ENCODE measurements at regions not wholly inside any gene's neighbourhood (a gene's known extent, or its start where the extent isn't known, plus 50 kb on each side); places are given as distances from the start of the nearest gene placed in this dataset.
A peak's percentile ranks its signal among the peaks of the same experiment; 100 is the strongest.
"Not testable (repeated sequence)": the region's sequence is repeated elsewhere in the genome, so short reads cannot be mapped to it uniquely, and the experiment has no call there.

GRCh38 chr6:43927532-43928210 is 157.7 kb downstream of the VEGFA start:
- H3K27me3 ChIP-seq, result no peaks in the 10 kb centered on the region
- WGBS, 2 donors, result 15 to 37% methylated on average over 4 of the region's 4 CpGs
- no peak overlapping the region for H3K27ac ChIP-seq
- H3K4me3 ChIP-seq, result no peak overlapping the region
- DNase-seq, result peak; percentile 50
- peaks cover 0 to 8% (median 0%) of the 10 kb centered on the region in 4 donors for H3K4me1 ChIP-seq
- intact Hi-C loops (cut with DNase I), result no loop called here
- no peaks in the 10 kb centered on the region for H3K36me3 ChIP-seq
- no peak for TF ChIP-seq POLR2A (IDR thresholded peaks at IDR 0.05)
- no peak for TF ChIP-seq EP300 (IDR thresholded peaks at IDR 0.05)
- no peak for TF ChIP-seq POLR2AphosphoS5 (IDR thresholded peaks at IDR 0.05)
- no peak for TF ChIP-seq CTCF (IDR thresholded peaks at IDR 0.05)
- no peaks in the 10 kb centered on the region for H3K9me3 ChIP-seq

GRCh38 chr6:43926634-43927531 is 156.9 kb downstream of the VEGFA start:
- Histone ChIP-seq H3K27ac (no peak overlapping the region), H3K9me3 (no peaks in the 10 kb centered on the region), H3K4me1 (peaks cover 0 to 8% (median 0%) of the 10 kb centered on the region in 4 donors), H3K4me3 (no peak overlapping the region), H3K27me3 (no peaks in the 10 kb centered on the region), H3K36me3 (no peaks in the 10 kb centered on the region)
- intact Hi-C loops (cut with DNase I), result no loop called here
- TF ChIP-seq CTCF (IDR thresholded peaks at IDR 0.05), result no peak
- no peak for TF ChIP-seq EP300 (IDR thresholded peaks at IDR 0.05)
- no peak for TF ChIP-seq POLR2AphosphoS5 (IDR thresholded peaks at IDR 0.05)
- TF ChIP-seq POLR2A (IDR thresholded peaks at IDR 0.05), result no peak
- peak; percentile 58 for DNase-seq
- WGBS, 2 donors, result 15 to 66% methylated on average over 17 of the region's 17 CpGs

GRCh38 chr6:43925636-43926139 is 155.7 kb downstream of the VEGFA start:
- H3K9me3 ChIP-seq, H3K4me1 ChIP-seq: not testable (repeated sequence)

GRCh38 chr6:43924222-43924702 is 154.3 kb downstream of the VEGFA start:
- peak; percentile 54 for DNase-seq
- no peaks in the 10 kb centered on the region for H3K9me3 ChIP-seq
- no peak overlapping the region for H3K4me3 ChIP-seq
- no peaks in the 10 kb centered on the region for H3K36me3 ChIP-seq
- no peak for TF ChIP-seq POLR2AphosphoS5 (IDR thresholded peaks at IDR 0.05)
- no peak for TF ChIP-seq POLR2A (IDR thresholded peaks at IDR 0.05)
- no peak for TF ChIP-seq EP300 (IDR thresholded peaks at IDR 0.05)
- TF ChIP-seq CTCF (IDR thresholded peaks at IDR 0.05), result no peak
- intact Hi-C loops (cut with DNase I), result no loop called here
- peaks cover 0 to 8% (median 0%) of the 10 kb centered on the region in 4 donors for H3K4me1 ChIP-seq
- H3K27me3 ChIP-seq, result no peaks in the 10 kb centered on the region
- 46 to 75% methylated on average over 12 of the region's 12 CpGs for WGBS, 2 donors
- H3K27ac ChIP-seq, result no peak overlapping the region

More at GRCh38 chr6:43925636-43926139, 155.7 kb downstream of the VEGFA start:
- 86 to 89% methylated on average over 7 of the region's 7 CpGs for WGBS, 2 donors
- DNase-seq, result peak; percentile 17
- H3K27me3 ChIP-seq; H3K27ac ChIP-seq; H3K36me3 ChIP-seq; intact Hi-C loops (cut with DNase I); H3K4me3 ChIP-seq: not testable (repeated sequence)

Data from sigmoid colon (tissue), 6 donors.